GM18502 (cell line): ENCODE measurements at regions not wholly inside any gene's neighbourhood (a gene's known extent, or its start where the extent isn't known, plus 50 kb on each side); places are given as distances from the start of the nearest gene placed in this dataset.
"Not testable (repeated sequence)": the region's sequence is repeated elsewhere in the genome, so short reads cannot be mapped to it uniquely, and the experiment has no call there.

Experiments
- ATAC-seq: cut with Tn5 transposase; IDR thresholded peaks from one replicate; pipeline ENCODE4 v1.9.1; 2021; ENCODE audit warnings: mild to moderate bottlenecking; ENCODE audit not compliant: unreplicated experiment, poor library complexity

DNA sequence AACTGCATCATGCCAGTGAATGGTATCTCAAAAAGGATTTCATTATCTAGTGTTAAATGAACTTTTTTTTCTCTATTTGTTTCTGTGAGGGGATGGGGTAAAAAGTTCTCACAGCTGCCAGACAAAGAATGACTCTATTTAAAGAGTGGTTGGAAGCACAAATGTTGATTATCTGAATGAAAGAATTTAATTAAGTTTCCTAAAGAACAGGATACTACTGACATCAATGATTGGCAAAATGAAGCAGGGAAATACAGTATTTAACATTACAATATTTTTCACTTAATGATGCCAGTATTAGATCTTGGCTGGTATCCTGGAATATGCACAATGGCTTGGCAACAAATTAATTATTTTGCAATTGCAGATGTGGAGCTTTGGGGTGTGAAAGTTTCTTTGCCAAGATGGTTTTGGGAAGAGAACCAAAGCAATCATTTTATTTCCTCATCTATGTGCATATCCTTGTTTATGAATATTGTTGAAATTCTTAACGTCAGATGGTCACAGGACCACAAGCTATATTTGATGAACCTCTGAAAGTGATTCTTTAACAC lies 336.8 kb downstream of the ARL4A start:
- ATAC-seq, result no peak

GRCh38 chr7:13025043-13025442 lies 337.6 kb downstream of the ARL4A start:
- not testable (repeated sequence) for ATAC-seq

DNA sequence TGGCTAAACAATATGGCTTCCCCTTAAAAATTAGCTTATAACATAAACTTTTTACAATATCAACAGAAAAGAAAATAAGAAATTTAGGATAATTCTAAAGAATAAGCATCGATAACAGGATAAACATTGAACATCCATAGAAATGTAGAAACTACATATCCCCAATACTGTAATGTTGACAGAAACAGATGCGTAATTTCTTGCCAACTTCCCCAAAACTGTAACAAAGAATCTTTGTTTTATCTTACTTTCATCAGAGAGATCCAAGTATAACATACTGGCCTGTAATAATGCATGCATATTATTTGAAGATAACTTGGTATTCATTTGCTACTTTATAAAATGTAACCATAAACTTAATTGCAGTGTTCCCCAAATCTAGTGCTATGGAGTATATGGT lies 339.9 kb downstream of the ARL4A start:
- no peak for ATAC-seq

GRCh38 chr7:13028036-13028824 lies 340.8 kb downstream of the ARL4A start:
- no peak for ATAC-seq

- no peak for ATAC-seq
Measured at GRCh38 chr7:13028825-13029099, 341.3 kb downstream of the ARL4A start.

- ATAC-seq, result no peak
Measured at GRCh38 chr7:13031468-13031867, 344.0 kb downstream of the ARL4A start.

GRCh38 chr7:13032084-13032483 lies 344.7 kb downstream of the ARL4A start:
- no peak for ATAC-seq

DNA sequence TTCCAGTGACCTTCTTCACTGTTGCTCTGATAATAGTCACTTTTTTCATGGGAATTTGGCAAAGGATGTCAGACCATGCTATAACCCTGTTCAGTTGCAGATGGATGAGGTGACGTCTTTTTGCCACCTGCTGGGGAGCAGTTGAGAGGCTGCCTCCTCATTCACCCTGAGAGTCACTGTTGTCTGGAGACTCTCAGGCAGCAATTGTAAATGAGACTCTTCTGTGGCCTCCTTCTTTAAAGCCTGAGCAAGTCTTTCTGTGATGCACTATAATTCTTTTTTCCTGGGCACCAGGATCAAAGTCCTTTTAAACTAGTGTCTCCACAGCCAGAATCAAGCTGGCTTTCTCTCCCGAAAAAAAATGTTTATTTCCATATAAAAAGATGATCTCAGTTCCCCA lies 345.1 kb downstream of the ARL4A start:
- no peak for ATAC-seq

DNA sequence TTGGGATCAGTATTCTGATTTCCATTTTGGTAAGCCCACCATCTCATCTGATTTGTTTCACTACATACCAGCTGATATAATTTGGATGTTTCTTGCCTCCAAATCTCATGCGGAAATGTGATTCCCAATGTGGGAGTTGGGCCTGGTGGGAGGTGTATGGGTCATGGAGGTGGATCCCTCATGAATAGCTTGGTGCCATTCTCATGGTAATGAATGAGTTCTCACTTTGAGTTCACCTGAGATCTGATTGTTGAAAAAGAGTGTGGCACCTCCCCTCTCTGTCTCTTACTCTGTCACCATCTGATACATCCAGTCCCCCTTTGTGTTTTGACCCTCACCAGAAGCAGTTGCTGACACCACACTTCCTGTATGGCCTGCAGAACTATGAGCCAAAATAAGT lies 347.3 kb downstream of the ARL4A start:
- no peak for ATAC-seq

- ATAC-seq, result no peak
Measured at GRCh38 chr7:13035233-13035632, 347.8 kb downstream of the ARL4A start.

DNA sequence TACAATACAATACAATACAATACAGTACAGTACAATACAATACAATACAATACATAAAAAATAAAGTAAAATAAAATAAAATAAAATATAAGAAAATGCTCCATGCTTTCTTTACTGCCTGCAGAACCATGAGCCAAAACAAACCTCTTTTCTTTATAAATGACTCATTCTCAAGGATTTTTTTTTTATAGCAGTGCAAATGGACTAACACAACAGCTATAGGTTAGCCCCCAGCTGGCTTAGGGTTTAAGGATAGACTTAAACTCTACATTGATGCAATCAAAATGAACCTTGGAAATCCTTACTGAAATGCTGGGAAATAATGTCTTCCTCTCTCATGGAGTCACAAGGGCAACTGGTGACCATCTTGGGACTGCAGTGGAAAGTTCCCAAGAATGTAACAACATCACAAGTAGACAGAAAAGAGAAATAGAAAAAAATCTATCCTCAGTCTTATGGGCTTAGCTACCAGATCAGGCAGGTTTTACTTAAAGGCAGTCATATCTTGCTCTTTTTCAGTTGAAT lies 348.9 kb downstream of the ARL4A start:
- no peak for ATAC-seq

- ATAC-seq, result no peak
Measured at GRCh38 chr7:13037216-13037615, 349.8 kb downstream of the ARL4A start.

DNA sequence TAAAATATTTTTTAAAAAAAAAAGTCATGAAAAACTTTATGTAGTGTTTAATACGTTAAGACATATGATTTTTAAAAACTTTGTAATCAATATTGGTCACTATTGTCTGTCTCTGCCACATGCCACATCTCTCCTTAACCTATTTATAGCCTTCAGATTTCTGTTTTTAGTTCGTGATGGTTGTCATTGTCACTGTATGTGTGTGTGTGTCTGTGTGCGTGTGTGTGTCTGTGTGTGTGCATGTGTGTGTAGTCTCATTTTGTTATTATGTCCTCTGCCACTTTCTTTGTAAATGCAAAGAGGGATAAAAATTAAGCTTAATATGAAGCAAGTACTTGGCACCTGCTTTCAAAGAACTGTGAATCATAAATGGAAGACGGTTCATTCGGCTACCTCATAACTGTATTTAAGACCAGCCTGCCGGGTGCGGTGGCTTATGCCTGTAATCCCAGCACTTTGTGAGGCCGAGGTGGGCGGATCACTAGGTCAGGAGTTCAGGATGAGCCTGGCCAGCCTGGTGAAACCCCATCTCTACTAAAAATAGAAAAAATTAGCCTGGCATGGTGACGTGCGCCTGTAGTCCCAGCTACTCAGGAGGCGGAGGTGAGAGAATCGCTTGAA lies 354.0 kb downstream of the ARL4A start:
- ATAC-seq, result no peak

GRCh38 chr7:13042605-13043236 lies 355.3 kb downstream of the ARL4A start:
- no peak for ATAC-seq

GRCh38 chr7:13044309-13044708 lies 356.9 kb downstream of the ARL4A start:
- ATAC-seq, result no peak

GRCh38 chr7:13047061-13047460 lies 359.6 kb downstream of the ARL4A start:
- ATAC-seq, result peak; percentile 55

DNA sequence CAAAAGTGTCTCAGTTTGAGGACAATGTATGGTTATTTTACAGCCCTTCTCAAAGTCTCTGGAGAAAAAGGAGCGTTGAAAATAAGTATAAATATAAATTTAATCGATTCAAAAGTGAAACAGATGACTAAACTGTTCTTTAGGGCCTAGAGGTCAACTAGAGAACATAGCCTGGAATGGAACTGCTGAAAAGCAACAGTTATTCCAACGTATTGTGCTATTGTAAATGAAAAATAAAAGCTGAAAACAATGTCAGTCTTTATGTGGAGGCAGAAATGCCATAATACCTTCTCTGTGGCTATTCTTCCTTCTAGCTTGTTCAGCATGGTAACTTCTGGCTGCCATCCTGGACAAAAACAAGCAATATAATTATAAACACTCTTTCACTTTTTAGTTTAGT lies 362.5 kb downstream of the ARL4A start:
- ATAC-seq, result no peak

DNA sequence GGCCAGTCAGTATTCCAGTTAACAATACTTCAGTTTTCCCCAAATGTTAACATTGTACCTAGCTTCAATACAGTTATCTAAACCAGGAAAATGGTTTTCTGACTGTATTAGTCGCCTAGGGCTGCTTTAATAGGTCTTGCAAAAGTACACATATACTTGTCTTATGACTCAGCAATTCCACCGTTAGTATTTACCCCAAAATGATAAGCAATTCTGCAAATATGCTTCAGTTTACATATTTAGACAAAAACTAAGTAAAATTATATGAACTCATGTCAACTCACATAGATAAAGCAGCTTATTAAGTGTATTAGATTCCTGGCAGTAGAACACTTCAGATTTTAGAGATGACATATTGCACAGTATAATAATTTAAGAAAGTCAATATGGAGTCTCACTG lies 363.3 kb downstream of the ARL4A start:
- ATAC-seq, result no peak

DNA sequence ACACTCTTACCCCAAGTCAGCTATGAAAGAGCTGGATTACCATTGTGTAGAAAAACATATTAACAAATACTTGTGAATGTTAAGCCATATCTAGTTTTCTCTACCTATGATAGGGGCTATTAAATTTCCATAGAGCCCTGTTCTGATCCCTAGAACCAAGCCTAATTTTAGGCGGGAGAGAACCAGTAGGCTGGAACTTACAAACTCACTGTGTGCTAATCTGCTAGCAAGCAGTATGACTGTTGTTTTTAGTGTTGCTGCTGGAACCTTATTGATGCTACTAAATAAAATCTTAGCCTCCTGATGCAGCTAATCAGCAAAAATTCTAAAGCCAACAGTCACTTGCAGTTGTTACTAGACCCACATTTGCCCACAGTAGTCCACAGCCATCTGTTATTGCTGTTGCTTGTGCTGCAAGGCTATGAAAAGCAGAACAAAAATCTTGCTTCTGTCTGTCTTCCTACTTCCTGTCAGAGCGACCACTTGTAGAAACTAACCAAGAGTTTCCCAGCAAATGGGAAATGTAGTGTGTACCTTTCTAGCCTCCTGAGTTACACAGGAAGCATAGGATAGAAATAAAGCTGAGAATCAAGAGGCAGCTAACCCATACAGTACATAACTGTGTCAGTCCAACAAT lies 368.4 kb downstream of the ARL4A start:
- no peak for ATAC-seq

- ATAC-seq, result peak; percentile 96
Measured at GRCh38 chr7:13057462-13058200, 370.2 kb downstream of the ARL4A start.
